Left ventricle myocardium inferior (tissue), 1 donor: ENCODE measurements at regions not wholly inside any gene's neighbourhood (a gene's known extent, or its start where the extent isn't known, plus 50 kb on each side); places are given as distances from the start of the nearest gene placed in this dataset.

Experiments
- DNase-seq: peaks from one replicate; pipeline ENCODE4 v3.0.0-alpha.2; 2020
- H3K27ac ChIP-seq: fragments of 200-600 bp; replicated peaks from 2 replicates; pipeline ENCODE4 v1.8.0; 2021
- H3K27me3 ChIP-seq: fragments of 200-600 bp; 2 replicates; pipeline ENCODE4 v1.8.0; 2021; ENCODE audit warnings: low read depth
- H3K36me3 ChIP-seq: fragments of 200-600 bp; 2 replicates; pipeline ENCODE4 v1.8.0; 2021
- H3K4me1 ChIP-seq: fragments of 200-600 bp; 2 replicates; pipeline ENCODE4 v1.8.0; 2021
- H3K4me3 ChIP-seq: fragments of 200-600 bp; 2 replicates; pipeline ENCODE4 v1.8.0; 2021; ENCODE audit warnings: mild to moderate bottlenecking, moderate library complexity
- H3K9me3 ChIP-seq: fragments of 200-600 bp; replicated peaks from 2 replicates; pipeline ENCODE4 v1.8.0; 2021
- CTCF ChIP-seq: fragments of 200-600 bp; IDR thresholded peaks from 2 replicates; pipeline ENCODE4 v1.8.0; 2021; ENCODE audit warnings: antibody characterized with exemption, mild to moderate bottlenecking, borderline replicate concordance
- intact Hi-C: fragments of 100-400 bp; cut with micrococcal nuclease; formaldehyde crosslinking; loops from one replicate; pipeline ENCODE4 v1.11.0; 2022
- donor health status: DM: no; HTN: yes; CAD: no; lungs with severe emphysema.

- Histone ChIP-seq H3K9me3 (no peaks in the 10 kb centered on the region), H3K27me3 (no peaks in the 10 kb centered on the region), H3K27ac (no peak overlapping the region), H3K4me3 (no peak overlapping the region), H3K4me1 (no peaks in the 10 kb centered on the region), H3K36me3 (no peaks in the 10 kb centered on the region)
- TF ChIP-seq CTCF, result no peak
- no peak for DNase-seq
- intact Hi-C loops, result no loop called here
Observed at GRCh38 chr3:181402347-181402746, 309.4 kb upstream of the SOX2 start.

- no peak overlapping the region for H3K4me3 ChIP-seq
- no peak for TF ChIP-seq CTCF
- no peaks in the 10 kb centered on the region for H3K4me1 ChIP-seq
- DNase-seq, result no peak
- H3K27ac ChIP-seq, result no peak overlapping the region
- no peaks in the 10 kb centered on the region for H3K27me3 ChIP-seq
- intact Hi-C loops, result no loop called here
- peaks cover 11% of the 10 kb centered on the region for H3K9me3 ChIP-seq
- H3K36me3 ChIP-seq, result no peaks in the 10 kb centered on the region
Observed at GRCh38 chr3:181384970-181385369, 326.8 kb upstream of the SOX2 start.

GRCh38 chr3:181383760-181384159, 328.0 kb upstream of the SOX2 start:
- no peak for TF ChIP-seq CTCF
- DNase-seq, result no peak
- no peaks in the 10 kb centered on the region for H3K27me3 ChIP-seq
- intact Hi-C loops, result no loop called here
- H3K4me3 ChIP-seq, result no peak overlapping the region
- no peak overlapping the region for H3K27ac ChIP-seq
- H3K4me1 ChIP-seq, result no peaks in the 10 kb centered on the region
- H3K36me3 ChIP-seq, result no peaks in the 10 kb centered on the region
- peaks cover 8% of the 10 kb centered on the region for H3K9me3 ChIP-seq

GRCh38 chr3:181383201-181383600, 328.5 kb upstream of the SOX2 start:
- Histone ChIP-seq H3K27ac (no peak overlapping the region), H3K4me3 (no peak overlapping the region), H3K27me3 (no peaks in the 10 kb centered on the region), H3K9me3 (peaks cover 2% of the 10 kb centered on the region), H3K4me1 (no peaks in the 10 kb centered on the region), H3K36me3 (no peaks in the 10 kb centered on the region)
- DNase-seq, result no peak
- intact Hi-C loops, result no loop called here
- no peak for TF ChIP-seq CTCF

GRCh38 chr3:181382656-181383055, 329.1 kb upstream of the SOX2 start:
- H3K4me1 ChIP-seq, result no peaks in the 10 kb centered on the region
- no peaks in the 10 kb centered on the region for H3K9me3 ChIP-seq
- no peak overlapping the region for H3K27ac ChIP-seq
- intact Hi-C loops, result no loop called here
- H3K27me3 ChIP-seq, result no peaks in the 10 kb centered on the region
- no peak for TF ChIP-seq CTCF
- H3K4me3 ChIP-seq, result no peak overlapping the region
- no peak for DNase-seq
- H3K36me3 ChIP-seq, result no peaks in the 10 kb centered on the region

- TF ChIP-seq CTCF, result no peak
- Histone ChIP-seq H3K4me1 (no peaks in the 10 kb centered on the region), H3K9me3 (no peaks in the 10 kb centered on the region), H3K27me3 (no peaks in the 10 kb centered on the region), H3K36me3 (no peaks in the 10 kb centered on the region), H3K4me3 (no peak overlapping the region), H3K27ac (no peak overlapping the region)
- no peak for DNase-seq
- intact Hi-C loops, result no loop called here
Observed at GRCh38 chr3:181379278-181379677, 332.4 kb upstream of the SOX2 start.
